ENCODE measurements at regions not wholly inside any gene's neighbourhood (a gene's known extent, or its start where the extent isn't known, plus 50 kb on each side); places are given as distances from the start of the nearest gene placed in this dataset.

GRCh38 chr18:72376256-72376655 lies 167.9 kb downstream of the CBLN2 start:
- ChIA-PET POLR2A (no interaction called here), CTCF (ENCODE audit: low intra/inter-chr PET ratio, low total read pairs) (no interaction called here)
- DNase-seq (ENCODE audit: low spot score) = no peak
- no peaks in the 10 kb centered on the region; a peak in 1 of 5 replicates for H3K27me3 ChIP-seq (ENCODE audit: control insufficient read depth in 1 of 2, insufficient read depth in 2 of 2, low read length in 2 of 2)
- in situ Hi-C loops (cut with HindIII; ENCODE audit: extremely low pct_ligation_motif_present, low pct_unique_long_range_greater_than_20kb) = no loop called here
- no peak for FAIRE-seq
- H3K9ac ChIP-seq (ENCODE audit: insufficient read depth, low read depth, low read length) = no peak overlapping the region
- H3K4me2 ChIP-seq (ENCODE audit: low read depth, low read length) = no peak overlapping the region
- no peaks in the 10 kb centered on the region for H3K79me2 ChIP-seq (ENCODE audit: insufficient read depth, low read length)
- H3K36me3 ChIP-seq (replicated peaks in 1 of 2; ENCODE audit: control insufficient read depth in 1 of 2, insufficient read depth in 2 of 2, low read length in 2 of 2) = no peaks in the 10 kb centered on the region
- no peak for TF ChIP-seq ZNF841 (CRISPR knock-in tag; IDR thresholded peaks at IDR 0.05; ENCODE audit: borderline replicate concordance)
- no peak for ATAC-seq
- H3K4me3 ChIP-seq (replicated peaks in 1 of 3; ENCODE audit: insufficient read depth in 1 of 3, low read depth in 2 of 3, low read length in 3 of 3) = no peak overlapping the region
- peaks cover 13% of the 10 kb centered on the region for H3K9me3 ChIP-seq (ENCODE audit: low read length)
- no TSS peak for BruUV-seq (replicated peaks)
- H3K27ac ChIP-seq (ENCODE audit: extremely low read length, insufficient read depth, low read length) = no peak overlapping the region
- H3K4me1 ChIP-seq (ENCODE audit: insufficient read depth, low read length) = no peaks in the 10 kb centered on the region
- intact Hi-C loops (cut with micrococcal nuclease; ENCODE audit: unreplicated experiment) = no loop called here
- no peak overlapping the region for H2AFZ ChIP-seq (ENCODE audit: low read length)
- no peaks in the 10 kb centered on the region for H4K20me1 ChIP-seq (ENCODE audit: insufficient read depth, low read length)
- WGBS (ENCODE audit: low lambda C conversion rate) = 3% methylated on average over 4 of the region's 4 CpGs

DNA sequence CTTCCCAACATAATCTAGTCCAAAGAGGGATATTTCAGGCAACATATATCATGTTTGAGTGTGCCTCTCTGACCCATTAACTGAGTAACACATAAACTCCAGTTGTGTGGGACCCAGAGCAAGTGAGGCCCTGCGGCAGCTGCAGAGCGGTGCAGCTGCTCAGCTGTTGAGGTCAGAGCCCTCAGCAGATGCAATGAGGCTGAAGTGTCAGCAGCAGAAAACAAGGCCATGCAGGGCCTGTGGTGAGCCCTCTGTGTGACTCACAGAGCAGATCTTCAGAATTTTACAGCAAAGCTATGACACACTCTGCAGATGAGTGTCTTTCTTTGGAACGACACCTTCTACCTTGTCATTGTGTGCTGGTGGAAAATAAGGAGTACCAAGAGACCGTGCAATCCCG lies 168.5 kb downstream of the CBLN2 start:
- in situ Hi-C loops (cut with HindIII; ENCODE audit: extremely low pct_ligation_motif_present, low pct_unique_long_range_greater_than_20kb) = no loop called here
- H3K79me2 ChIP-seq (ENCODE audit: insufficient read depth, low read length) = no peaks in the 10 kb centered on the region
- FAIRE-seq (no peak), DNase-seq (ENCODE audit: low spot score) (no peak), ATAC-seq (no peak)
- no peaks in the 10 kb centered on the region for H3K4me1 ChIP-seq (ENCODE audit: insufficient read depth, low read length)
- H3K4me2 ChIP-seq (ENCODE audit: low read depth, low read length) = no peak overlapping the region
- H3K27me3 ChIP-seq (ENCODE audit: control insufficient read depth in 1 of 2, insufficient read depth in 2 of 2, low read length in 2 of 2) = no peaks in the 10 kb centered on the region; a peak in 1 of 5 replicates
- intact Hi-C loops (cut with micrococcal nuclease; ENCODE audit: unreplicated experiment) = no loop called here
- H3K27ac ChIP-seq (ENCODE audit: extremely low read length, insufficient read depth, low read length) = no peak overlapping the region
- no peaks in the 10 kb centered on the region for H4K20me1 ChIP-seq (ENCODE audit: insufficient read depth, low read length)
- ChIA-PET CTCF (ENCODE audit: low intra/inter-chr PET ratio, low total read pairs) (no interaction called here), POLR2A (no interaction called here)
- H3K4me3 ChIP-seq (replicated peaks in 1 of 3; ENCODE audit: insufficient read depth in 1 of 3, low read depth in 2 of 3, low read length in 3 of 3) = no peak overlapping the region
- WGBS (ENCODE audit: low lambda C conversion rate) = 0% methylated on average over 5 of the region's 5 CpGs
- peaks cover 19% of the 10 kb centered on the region for H3K9me3 ChIP-seq (ENCODE audit: low read length)
- no peaks in the 10 kb centered on the region for H3K36me3 ChIP-seq (replicated peaks in 1 of 2; ENCODE audit: control insufficient read depth in 1 of 2, insufficient read depth in 2 of 2, low read length in 2 of 2)
- BruUV-seq (replicated peaks) = no TSS peak
- H2AFZ ChIP-seq (ENCODE audit: low read length) = no peak overlapping the region
- no peak overlapping the region for H3K9ac ChIP-seq (ENCODE audit: insufficient read depth, low read depth, low read length)
- TF ChIP-seq ZNF143 (CRISPR knock-in tag; IDR thresholded peaks at IDR 0.05) (no peak), ZNF264 (CRISPR knock-in tag; IDR thresholded peaks at IDR 0.05) (no peak), HNF4G (IDR thresholded peaks at IDR 0.05; ENCODE audit: borderline replicate concordance, low read depth, low read length) (no peak), HNF4G (CRISPR knock-in tag; IDR thresholded peaks at IDR 0.05; ENCODE audit: borderline replicate concordance, low read depth) (no peak), SP5 (CRISPR knock-in tag; IDR thresholded peaks at IDR 0.05; ENCODE audit: borderline replicate concordance, low read depth) (no peak), HNF4A (CRISPR knock-in tag; IDR thresholded peaks at IDR 0.05) (no peak), SATB2 (CRISPR knock-in tag; IDR thresholded peaks at IDR 0.05) (no peak), LRRFIP1 (CRISPR knock-in tag; conservative IDR thresholded peaks at IDR 0.05) (no peak)

All from HepG2 (cell line).